Hematopoietic multipotent progenitor cell treated with erythropoietin and hydrocortisone succinate and interleukin-3 and kit ligand, for 17 days (in vitro differentiated cells): ENCODE measurements at regions not wholly inside any gene's neighbourhood (a gene's known extent, or its start where the extent isn't known, plus 50 kb on each side); places are given as distances from the start of the nearest gene placed in this dataset.
A peak's percentile ranks its signal among the peaks of the same experiment; 100 is the strongest.

Experiments
- DNase-seq: peaks from one replicate; pipeline ENCODE4 v3.0.0-alpha.2; 2015; ENCODE audit warnings: low spot score

DNA sequence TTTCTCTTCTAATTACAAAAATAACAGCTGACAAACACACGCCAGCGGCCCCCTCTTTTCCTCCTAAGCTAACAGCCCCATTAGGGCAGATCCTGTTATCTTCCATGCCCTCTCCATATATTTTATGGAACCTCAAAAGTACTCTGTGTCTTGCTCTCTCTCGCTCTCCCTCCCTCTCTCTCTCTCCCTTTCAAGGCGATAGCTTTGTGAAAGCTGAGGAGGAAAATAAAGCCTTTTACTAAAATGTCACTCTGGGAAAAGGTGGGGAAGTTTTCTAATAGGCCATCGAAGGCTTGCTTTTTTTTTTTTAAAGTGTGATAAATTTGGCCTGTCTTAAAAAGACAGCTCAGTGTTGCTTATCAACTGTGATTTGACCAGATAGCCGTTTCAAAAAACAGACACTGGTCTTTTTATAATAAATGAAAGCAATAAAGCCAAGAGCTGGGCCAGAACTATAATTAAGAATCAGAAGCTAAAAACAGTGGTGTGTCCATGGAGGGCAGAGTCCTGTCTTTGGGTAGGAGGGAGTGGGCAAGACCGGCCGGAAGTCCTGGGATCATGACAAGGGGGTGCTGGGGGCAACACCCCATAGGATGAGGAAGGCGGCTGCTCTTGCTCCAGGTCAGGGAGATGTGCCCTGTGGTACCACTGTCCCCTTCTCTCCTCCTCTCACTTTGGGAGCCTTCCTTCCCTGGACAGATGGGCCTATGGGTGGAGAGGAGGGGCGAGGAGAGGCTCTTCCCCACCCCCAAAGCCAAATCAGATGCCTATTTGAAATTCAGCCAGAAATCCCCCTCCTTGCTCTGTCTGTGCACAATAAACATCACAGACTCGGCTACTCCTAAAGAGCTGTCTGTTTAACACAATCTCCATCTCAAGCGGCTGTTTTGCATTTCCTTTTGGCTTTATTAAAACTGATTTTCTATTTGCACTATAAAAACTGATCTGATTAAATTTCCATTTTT lies 267.2 kb downstream of the BUD13 start:
- no peak for DNase-seq

DNA sequence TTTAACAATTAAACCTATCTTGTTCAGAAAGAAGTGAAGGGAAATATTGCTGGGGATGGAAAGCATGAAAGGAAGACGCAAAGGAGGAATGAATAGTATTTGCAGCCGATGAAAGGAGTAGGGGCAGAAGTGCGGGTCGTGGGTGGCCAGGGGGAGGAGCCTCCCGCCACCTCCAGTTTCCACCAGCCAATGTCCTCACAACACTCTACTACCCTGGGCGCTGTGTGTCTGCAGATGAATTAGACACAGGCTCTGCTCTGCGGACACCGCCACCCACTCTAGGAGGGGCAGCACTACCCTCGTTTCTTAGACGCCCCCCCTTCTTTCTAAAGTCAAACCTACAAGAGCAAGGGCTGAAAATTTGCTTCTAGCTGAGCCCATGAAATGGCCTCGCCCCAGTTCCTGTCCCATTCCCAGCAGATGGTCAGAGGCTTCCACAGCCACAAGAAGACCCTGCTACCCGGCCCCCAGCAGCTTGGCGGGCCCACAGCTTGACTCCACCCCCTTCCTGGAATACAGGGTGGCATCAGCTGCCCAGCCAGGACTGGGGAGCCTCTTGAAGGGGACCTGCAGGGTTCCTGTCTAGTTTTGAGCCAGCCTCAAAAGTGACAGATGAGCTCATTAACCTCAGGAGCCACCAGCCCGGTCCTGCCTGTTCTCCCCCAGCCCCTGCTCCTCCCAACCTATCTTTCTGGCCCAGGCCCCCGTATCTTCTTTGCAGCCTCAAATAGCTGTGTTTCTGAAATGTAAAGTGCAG lies 268.1 kb downstream of the BUD13 start:
- DNase-seq, result no peak

DNA sequence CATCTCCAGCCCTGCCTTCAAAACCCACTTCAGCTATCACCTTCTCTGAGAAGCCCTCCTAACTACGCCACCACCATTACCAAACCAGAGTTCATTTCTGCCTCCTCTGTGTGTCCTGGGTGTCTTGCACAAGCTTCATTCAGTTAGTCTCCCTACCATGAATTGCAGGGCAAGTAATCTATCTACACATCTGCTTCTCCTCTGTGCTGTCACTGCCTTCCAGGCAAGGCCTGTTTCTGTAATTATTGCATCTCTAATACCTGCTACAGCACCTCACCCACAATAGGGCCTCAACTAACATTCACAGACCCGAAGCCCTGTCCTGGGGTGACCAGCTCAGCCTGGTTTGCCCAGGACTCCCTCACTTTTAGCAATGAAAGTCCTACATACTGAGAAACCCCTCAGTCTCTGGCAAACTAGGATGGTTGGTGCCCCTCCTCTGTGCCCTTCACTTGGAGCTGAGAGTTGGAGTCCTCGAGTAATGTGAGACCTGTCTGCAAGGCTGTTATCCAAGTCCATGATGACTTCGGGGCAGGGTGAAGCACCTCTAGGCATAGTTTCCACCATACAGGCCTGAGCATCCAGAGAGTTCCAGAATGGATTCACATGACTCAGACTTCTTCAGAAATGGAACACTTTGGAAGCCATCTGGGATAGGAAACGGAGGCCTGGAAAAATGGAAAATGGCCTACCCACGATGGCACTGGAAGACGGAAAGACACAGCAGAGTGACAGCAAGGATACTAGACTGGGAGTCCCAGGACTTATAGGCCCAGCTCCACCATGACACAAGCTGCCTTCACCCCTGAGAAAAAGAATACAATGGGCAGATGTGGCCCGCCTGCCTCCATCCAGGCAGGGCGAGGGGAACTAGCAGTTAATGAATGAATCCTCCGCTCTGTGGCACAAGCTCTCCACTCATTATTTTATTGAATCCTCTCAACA lies 269.3 kb downstream of the BUD13 start:
- no peak for DNase-seq

DNA sequence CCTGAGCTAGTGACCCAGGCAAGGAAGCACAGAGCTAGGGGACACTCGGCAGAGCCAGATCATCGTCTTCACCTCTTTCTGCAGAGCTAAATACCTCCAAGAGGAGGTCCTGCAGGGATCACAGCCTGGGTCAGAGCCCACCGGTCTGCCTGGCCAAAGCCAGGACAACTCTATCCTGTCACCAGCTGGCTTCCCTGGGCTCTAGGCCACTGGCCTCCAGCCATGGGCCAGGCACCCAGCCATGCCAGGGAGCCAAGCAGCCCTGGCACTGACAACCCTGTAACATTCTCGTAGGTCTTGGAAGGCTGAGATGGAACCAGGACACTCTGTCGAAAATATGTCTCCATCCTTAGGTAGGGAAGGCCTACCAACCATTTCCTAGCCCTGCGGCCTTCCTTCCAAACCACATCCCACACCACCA lies 270.1 kb downstream of the BUD13 start:
- no peak for DNase-seq

DNA sequence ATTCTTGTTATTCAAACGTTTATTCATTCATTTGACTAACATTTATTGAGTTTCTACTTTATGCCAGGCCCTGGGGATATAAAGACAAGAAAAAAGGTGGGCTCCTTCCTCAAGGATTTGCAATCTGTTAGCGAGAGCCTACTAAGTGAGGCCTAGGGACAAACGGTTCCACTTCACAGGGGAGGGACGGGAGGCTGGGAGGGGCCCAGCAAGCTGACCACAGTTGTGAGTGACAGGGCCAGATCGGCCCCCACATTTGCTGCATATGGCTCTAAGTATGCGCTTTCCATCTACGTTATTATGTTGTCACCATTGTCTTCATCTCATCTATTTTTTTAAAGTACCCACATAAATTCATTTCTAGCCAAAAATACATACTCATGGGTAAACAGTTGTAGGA lies 271.1 kb downstream of the BUD13 start:
- no peak for DNase-seq

DNA sequence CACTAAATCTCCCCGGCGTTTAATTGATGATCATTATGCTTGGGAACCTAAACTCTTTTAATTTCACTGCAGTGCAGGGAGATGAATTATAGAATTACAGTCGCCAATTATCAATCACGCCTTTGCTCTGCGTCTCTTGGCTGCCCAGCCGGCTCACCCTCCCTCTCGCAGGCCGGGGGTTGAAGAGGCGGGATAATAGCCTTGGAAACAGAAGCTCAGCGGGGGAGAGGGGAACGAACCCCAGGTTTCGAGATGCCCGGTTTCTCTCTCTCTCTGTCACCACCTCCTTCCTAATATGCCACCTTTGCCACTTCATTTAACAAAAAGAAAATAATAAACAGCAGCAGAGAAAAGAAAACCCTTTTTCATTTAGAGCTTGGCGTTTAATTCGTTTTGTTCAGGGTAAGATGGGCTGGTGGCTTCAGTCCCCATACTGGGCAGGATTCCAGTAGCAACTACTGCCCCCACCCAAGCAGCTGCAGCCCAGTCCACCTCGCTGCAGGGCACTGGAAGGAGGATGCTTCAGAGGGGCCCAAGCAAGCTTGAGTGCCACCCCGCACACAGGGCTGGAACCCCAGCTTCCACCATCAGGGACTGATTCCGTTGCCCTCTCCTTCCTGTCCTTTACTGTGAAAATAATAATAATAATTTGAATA lies 271.7 kb downstream of the BUD13 start:
- no peak for DNase-seq

DNA sequence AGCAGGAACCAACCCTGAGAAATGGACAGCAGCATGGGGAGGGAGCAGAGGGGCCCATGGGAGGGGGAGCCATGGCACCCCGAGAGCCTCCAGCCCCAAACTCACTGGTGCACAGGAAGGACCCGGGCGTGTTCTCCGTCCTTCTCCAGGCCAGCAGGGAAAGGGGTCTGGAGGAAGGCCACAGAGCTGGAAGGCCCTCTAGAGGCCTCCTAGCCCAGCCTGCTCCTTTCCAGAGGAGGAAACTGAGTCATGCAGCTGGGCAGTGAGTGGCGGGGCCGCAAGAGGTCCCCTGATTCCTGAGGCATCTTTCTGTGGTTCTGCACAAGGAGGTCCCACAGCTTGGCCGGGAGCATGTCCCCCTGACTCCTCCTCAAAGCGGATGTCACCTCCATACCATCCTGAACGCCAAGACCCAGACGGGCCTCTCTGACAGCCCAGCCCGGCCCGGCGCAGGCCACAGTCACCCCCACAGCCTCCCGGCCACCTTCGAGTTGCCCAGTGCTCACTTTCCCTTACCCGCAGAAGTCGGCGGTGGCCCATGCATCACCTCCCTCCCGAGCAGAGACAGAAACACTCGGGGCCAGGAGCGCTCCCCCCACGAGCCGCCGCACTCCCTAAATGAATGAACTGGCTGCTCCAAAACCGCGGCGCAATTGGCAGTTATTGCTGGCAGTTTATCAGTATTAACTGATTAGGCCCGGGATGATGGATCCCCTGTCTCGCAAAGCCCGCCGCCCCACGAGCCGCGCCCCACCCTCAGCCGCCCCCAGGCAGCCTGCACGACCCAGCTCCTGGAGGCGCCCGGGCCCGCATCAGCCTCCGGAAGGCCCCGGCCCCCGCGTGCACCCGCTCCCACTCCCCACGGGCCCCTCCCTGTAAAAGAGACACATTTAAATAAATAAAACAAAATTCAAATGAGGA lies 272.5 kb downstream of the BUD13 start:
- no peak for DNase-seq

DNA sequence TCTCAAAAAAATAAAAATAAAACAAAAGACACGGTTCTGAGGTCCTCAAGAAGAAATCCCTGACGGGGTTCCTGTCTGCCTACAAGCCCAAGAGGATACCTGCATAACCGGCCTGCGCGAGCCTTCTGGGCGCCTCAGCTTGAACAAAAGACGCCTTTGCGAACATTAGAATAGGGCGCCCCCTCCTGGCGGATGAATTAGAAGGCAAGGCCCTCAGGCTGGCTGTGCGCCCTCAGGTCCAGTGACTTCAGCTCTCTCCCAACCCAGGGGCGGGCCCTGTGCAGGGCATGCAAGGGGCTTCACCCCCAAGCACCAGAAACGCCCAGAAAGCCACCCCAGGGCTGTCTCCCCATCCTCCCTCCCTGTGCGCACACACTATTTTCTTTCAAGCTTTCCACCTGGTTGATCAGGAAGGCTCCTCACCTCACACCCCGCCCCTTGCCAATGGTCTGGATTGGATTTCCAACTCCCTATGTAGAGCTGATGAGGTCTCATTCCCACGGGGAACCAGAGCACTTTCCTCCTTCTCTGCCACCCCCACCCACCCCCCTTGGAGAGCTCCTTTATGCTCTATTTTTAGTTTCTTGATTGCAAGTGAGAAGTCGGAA lies 273.3 kb downstream of the BUD13 start:
- DNase-seq, result peak; percentile 21

DNA sequence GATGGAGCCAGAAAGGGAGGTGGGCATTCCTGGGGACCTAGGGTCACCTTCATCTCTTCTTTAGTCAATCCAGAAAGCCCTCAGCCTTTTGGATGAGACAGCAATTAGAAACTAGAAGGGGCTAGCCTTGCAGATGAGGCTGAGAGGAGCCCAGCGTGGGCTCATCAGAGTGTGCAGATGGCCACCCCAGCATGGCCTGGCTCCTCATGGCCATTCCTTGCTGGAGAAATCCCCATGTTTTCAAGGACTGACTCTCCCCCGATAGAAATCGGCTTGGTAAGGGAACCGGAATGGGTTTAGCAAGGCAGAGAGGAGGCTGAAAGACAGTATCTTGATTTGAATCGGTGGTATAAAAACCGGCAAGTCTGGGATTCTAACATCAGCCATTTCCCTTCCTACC lies 274.6 kb downstream of the BUD13 start:
- no peak for DNase-seq

DNA sequence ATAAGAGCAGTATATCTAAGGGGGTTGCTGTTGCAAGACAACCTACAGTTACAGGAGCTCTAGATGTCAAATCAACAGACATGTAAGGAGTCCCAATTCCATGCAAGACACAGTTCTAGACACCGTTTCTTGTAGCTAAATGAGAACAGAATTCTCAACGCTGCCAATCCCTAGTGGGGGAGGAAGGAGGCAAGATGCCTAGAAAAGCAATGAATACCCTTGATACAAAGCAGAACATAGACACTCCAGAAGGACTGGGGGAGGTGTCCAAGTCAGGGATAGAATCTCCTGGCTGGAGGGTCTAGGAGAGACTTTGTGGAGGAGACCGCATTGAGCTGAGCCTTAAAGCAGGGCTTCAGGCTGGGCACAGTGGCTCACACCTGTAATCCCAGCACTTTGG lies 280.2 kb downstream of the BUD13 start:
- DNase-seq, result no peak

DNA sequence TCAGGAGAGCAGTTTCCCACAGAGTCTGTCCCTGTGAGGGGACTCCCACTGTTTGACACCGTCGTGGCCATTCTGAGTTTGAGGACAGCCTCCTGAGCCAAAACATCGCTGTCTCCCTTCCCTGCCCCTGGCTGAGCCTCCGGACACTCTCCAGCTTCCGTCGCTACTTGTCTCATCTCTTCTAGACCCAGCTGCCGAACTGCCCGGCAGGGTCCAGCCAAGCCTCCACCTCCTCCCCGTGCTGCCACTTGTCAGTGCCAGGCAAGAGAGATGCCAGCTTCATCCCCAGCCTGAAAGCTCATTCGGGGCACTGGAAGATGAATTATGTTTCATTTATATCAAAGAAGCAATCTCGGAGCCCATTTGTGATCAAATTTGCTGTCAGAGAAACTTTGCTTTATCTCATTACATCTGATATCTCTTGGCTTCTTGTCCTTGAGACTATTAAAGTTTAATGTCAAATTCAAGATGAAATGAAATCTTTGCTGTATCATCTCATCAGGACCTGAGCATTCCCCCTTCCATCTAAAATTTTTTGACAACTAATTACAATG lies 283.9 kb downstream of the BUD13 start:
- DNase-seq, result no peak

DNA sequence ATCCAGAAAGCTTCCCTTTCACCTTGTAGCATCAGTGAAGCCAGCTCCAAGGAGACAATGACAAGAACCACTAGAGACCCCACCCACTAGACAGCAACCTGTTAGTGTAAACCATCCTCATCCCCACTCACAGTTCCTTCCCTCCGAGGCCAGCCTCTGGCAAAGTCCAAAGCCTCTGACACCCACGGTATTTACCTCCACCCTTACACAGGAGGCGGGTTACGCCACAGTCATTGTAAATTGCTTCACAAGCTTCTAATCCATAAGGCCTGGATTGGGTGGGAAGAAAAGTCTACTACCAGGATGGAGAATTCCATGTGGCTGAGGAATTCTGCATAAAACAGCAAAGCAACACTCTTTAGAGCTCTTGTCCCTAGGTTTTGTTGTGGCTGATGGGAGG lies 287.4 kb downstream of the BUD13 start:
- no peak for DNase-seq

DNA sequence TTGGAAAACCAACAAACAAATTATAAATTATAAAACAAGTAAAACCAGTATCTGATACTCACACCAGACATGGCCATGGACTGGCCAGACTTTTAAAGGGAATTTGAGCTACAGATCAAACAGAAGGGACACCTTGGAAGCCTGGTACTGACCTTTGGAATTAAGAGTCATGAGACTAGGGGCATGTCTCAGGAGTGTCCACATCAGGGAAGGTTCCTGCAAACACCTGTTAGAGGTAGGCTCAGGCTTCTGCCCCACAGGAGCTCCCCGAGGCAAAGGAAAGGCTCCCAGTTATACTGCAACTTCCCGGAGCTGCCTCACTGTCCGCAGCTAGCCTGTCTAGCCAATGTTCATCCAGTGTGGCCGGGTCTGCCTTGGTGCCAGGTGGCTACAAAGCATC lies 290.1 kb downstream of the BUD13 start:
- no peak for DNase-seq

DNA sequence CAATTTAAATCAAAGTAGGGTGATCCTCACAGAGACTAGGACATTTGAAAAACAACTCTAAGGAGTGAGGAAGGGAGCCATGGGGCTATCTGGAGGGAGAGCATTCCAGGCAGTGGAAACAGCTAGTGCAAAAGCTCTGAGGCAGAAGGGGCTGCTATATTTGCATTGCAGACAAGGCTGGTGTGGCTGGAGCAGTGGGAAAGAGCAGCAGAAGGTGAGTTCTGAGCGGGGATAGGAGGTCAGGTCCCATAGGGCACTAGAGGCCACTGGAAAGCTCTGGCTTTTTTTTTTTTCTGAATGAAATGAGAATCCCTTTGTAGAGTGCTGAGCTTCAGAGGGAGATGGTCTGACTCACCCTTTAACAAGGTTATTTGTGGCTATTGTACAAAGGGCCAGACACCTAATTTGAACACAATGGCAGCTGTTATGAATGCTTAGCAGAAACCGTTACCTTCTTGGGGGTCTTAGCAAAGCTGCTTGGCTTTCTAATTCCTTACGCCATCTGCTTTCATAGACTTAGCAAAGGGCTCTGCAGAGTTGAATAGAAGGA lies 291.6 kb downstream of the BUD13 start:
- DNase-seq, result no peak

DNA sequence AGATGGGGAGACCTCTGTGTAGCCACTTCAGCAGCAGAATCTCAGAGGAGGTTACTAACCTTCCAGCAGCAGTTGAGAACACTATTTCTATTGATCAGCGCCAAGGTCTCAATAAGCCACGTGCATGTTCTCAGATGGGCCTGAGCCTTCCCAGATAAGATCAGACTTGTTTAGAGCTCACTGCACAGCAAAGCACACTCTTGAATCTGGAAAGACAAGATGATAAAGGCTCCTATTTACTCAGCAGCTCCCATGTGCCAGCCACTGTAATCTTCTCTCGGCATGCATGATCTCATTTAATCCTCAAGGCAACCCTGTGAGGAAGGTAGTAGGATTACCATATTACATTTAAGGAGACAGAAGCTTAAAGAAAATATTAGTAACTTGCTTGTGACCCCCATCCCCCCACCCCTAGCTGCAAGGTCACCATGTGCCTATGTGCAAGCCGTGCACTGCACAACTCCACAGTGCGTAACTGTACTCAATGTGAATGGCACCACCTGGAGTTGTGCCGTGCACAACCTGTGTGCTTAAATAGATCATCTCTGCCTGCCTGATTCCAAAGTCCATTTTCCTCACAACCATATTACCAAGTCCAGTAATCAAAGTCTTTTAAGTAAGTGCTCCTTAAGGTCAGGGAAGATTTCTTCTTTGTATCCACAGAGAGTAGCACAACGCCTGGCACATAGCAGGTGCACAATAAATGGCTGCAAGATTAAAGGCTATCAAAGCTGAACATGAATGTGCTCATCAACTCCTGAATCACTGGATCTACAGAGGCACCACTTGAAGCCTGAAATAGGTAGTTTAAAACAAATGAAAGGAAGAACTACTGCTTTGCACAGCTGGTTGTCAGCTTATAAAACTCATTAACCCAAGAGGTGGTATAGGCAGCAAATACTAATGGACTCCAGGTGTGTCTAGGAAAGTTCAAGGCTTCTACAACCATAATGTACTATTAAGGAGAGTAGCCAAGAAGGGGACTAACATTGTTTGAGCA lies 293.8 kb downstream of the BUD13 start:
- no peak for DNase-seq

DNA sequence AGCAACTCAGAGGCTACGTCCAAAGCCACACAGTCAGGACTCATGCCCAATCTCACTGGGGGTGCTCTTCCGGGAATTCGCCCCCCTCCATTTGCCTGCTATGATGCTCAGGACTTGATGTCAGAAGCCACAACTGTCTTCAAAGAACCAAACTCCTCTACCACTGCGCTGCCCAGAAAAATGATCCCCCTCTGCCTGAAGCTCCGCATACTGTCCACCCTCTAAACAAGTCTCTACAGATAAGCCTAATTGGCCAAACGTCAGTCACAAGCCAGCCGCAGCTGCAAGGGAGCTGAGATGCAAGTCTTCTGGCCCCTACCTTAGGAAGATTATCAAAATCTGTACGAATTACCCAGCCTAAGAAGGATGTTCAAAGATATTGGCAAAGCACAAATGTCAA lies 294.6 kb downstream of the BUD13 start:
- no peak for DNase-seq

DNA sequence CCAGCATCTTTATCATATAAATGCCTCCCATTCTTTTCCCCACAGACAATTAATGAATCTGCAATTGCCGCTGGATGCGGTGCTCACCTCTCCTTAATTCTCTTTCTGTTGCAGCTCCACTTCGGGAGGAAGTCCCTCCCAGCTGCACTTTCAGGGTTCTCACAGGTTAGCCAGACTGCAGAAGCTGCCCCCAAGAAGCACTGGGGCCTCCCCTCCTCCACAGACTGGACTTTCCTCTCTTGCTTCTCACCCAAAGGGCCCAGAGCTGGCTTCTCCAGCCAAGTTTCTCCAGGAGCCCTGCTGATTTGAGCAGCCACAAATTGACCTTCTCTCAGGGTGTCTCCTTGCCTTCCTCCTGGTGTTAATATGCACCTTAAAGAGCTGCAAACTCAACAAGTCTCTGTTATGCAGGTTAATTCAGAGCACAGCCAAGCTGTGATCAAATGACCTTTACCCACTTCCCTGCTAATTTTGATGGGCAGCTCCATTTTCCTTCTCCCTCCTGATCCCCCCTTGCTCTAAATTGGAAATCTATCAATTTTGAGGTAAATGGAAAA lies 298.9 kb downstream of the BUD13 start:
- no peak for DNase-seq
